ENCODE measurements at regions not wholly inside any gene's neighbourhood (a gene's known extent, or its start where the extent isn't known, plus 50 kb on each side); places are given as distances from the start of the nearest gene placed in this dataset.

DNA sequence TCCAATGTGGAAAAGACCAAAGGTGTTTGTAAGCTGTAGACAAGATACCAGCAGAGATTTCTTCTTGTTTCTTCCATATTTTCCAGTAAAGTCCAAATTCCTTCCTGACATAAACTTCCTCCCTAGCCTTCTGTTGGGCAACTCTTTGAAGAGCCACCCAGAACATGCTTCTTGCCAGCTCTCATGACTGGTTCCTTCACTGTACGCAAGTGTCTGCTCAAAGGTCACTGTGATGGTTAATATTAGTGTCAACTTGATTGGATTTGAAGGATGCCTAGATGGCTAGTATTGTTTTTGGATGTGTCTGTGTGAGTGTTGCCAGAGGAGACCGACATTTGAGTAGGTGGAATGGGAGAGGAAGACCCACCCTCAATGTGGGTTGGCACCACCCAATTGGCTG, 416.6 kb upstream of the RUNX1 start:
- H3K4me3 ChIP-seq (ENCODE audit: low read depth, low read length): no peak overlapping the region
- DNase-seq (ENCODE audit: low read depth, low spot score): no peak
- in situ Hi-C loops (cut with HindIII; ENCODE audit: low sequenced_read_pairs): no loop called here
- TF ChIP-seq, protein P1, sequence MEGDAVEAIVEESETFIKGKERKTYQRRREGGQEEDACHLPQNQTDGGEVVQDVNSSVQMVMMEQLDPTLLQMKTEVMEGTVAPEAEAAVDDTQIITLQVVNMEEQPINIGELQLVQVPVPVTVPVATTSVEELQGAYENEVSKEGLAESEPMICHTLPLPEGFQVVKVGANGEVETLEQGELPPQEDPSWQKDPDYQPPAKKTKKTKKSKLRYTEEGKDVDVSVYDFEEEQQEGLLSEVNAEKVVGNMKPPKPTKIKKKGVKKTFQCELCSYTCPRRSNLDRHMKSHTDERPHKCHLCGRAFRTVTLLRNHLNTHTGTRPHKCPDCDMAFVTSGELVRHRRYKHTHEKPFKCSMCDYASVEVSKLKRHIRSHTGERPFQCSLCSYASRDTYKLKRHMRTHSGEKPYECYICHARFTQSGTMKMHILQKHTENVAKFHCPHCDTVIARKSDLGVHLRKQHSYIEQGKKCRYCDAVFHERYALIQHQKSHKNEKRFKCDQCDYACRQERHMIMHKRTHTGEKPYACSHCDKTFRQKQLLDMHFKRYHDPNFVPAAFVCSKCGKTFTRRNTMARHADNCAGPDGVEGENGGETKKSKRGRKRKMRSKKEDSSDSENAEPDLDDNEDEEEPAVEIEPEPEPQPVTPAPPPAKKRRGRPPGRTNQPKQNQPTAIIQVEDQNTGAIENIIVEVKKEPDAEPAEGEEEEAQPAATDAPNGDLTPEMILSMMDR (IDR thresholded peaks at IDR 0.05; ENCODE audit: low read depth, low read length): no peak

DNA sequence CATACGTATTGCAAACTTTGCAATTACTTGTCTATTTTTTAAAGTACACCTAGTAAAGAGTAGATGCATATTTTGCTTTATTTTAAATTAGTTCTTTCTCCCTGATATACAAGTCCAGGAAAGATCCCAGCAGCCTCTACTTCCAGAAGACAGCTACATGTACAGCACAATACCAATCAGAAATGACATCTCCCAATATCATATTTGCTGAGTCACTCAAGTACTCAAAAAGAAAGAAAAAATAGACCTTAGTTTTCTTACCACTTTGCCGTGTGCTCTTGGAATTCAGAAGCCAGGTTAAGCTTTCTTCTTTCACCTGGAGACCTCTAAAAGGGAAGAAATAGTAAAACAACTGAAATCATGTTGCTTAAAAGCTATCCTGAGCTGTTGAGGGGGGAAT, 412.6 kb upstream of the RUNX1 start:
- TF ChIP-seq, protein P1 (IDR thresholded peaks at IDR 0.05; ENCODE audit: low read depth, low read length): no peak
- no peak overlapping the region for H3K4me3 ChIP-seq (ENCODE audit: low read depth, low read length)
- in situ Hi-C loops (cut with HindIII; ENCODE audit: low sequenced_read_pairs): no loop called here
- DNase-seq (ENCODE audit: low read depth, low spot score): no peak

DNA sequence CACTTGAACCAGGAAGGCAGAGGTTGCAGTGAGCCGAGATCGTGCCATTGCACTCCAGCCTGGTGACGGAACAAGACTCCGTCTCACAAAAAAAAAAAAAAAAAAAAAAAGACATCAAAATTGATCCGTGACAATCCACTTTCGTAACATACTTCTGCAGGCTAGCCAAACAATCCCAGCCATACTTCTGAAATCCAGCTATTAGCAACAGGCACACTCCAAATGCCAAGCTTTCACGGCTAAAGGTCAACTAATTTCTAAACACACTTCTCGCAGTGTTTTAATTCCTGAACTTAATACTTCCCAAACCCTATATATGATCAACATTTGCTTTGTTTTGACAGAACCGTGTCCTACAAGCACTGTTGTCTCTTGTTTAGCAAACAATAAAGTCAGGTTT, 411.3 kb upstream of the RUNX1 start:
- DNase-seq (ENCODE audit: low read depth, low spot score): no peak
- TF ChIP-seq, protein P1 (IDR thresholded peaks at IDR 0.05; ENCODE audit: low read depth, low read length): no peak
- in situ Hi-C loops (cut with HindIII; ENCODE audit: low sequenced_read_pairs): no loop called here
- no peak overlapping the region for H3K4me3 ChIP-seq (ENCODE audit: low read depth, low read length)

DNA sequence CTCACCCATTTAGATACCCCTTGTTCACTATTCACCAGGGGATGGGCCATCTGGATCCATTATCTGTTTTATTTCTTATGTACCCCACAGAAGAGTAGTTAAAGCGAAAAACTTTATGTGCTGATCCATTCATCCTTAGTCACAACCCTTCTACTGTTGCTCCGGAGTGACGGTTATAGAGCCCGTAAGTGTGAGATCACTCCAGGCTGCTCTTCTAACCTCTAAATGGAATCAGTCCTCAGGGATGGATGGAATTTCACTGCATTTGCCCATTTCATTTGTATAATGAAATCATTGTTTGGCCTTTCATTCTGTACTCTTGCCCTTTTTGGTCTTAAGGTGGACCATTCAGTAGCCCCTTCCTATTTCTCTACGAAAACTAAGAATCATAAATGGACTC, 409.3 kb upstream of the RUNX1 start:
- no peak for DNase-seq (ENCODE audit: low read depth, low spot score)
- in situ Hi-C loops (cut with HindIII; ENCODE audit: low sequenced_read_pairs): no loop called here
- TF ChIP-seq, protein P1 (IDR thresholded peaks at IDR 0.05; ENCODE audit: low read depth, low read length): no peak

DNA sequence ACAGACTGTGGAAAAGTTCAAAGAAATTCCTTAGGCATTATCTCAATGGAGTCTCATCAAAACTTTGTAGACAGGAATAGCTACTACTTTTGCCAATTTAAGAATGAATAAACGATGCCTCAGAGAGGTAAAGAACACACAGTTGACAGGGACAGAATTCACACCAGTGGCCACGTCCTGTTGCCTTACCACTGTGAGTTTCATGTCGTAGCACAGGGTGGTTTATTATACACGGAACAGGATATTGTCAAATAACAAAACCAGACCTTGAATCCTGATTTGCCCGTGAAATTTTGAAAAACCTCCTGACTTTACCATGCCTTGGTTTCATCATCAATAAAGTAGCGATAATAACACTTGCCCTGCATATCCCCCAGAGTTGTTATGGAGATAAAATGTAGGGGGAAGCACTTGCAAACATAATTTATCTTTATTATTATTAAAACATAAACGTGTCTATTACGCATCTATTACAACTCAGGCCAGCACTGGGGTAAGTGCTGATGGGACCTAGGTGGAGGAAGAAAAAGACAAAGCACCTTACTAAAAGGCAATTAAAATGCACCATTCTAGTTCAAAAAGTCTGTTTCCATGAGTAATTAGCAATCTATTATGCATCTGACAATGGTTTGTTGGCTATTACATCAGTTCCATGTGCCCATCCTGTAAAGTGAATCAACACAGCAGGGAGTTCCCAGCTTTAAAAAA, 408.1 kb upstream of the RUNX1 start:
- TF ChIP-seq, protein P1 (IDR thresholded peaks at IDR 0.05; ENCODE audit: low read depth, low read length): no peak
- H3K4me3 ChIP-seq (ENCODE audit: low read depth, low read length): no peak overlapping the region
- in situ Hi-C loops (cut with HindIII; ENCODE audit: low sequenced_read_pairs): no loop called here
- DNase-seq (ENCODE audit: low read depth, low spot score): no peak

More for the DNA sequence above, 409.3 kb upstream of the RUNX1 start:
- H3K4me3 ChIP-seq (ENCODE audit: low read depth, low read length): no peak overlapping the region

DNA sequence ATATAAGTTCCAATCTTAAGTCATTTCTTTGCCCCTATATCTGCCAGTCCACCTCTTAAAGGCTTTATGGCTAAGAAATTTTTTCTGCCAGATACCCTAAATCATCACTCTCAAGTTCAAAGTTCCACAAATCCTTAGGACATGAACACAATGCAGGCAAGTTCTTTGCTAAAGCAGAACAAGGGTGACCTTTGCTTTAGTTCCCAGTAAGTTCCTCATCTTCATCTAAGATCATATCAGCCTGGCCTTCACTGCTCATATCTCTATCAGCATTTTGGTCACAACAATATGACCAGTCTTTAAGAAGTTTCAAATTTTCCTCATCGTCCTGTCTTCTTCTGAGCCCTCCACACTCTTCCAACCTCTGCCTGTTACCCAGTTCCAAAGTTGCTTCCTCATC, 402.2 kb upstream of the RUNX1 start:
- H3K4me3 ChIP-seq (ENCODE audit: low read depth, low read length): no peak overlapping the region
- TF ChIP-seq, protein P1 (IDR thresholded peaks at IDR 0.05; ENCODE audit: low read depth, low read length): no peak
- DNase-seq (ENCODE audit: low read depth, low spot score): no peak
- in situ Hi-C loops (cut with HindIII; ENCODE audit: low sequenced_read_pairs): no loop called here
